H9 (cell line): ENCODE measurements at regions not wholly inside any gene's neighbourhood (a gene's known extent, or its start where the extent isn't known, plus 50 kb on each side); places are given as distances from the start of the nearest gene placed in this dataset.

Experiments used
- DNase-seq: peaks from one replicate; pipeline ENCODE4 v3.0.0-alpha.2; 2017
- H2AFZ ChIP-seq: one replicate; pipeline ENCODE4 v1.6.1; 2013; ENCODE audit warnings: mild to moderate bottlenecking, low read length, control low read depth, moderate library complexity
- H2AK5ac ChIP-seq: 2 replicates; pipeline ENCODE4 v1.6.1; 2013; ENCODE audit warnings: low read length, control low read depth, mixed read lengths; ENCODE audit not compliant: insufficient read length
- H2BK120ac ChIP-seq: one replicate; pipeline ENCODE4 v1.6.1; 2013; ENCODE audit warnings: low read depth, mild to moderate bottlenecking, low read length, control low read depth, inconsistent platforms; ENCODE audit not compliant: poor library complexity, severe bottlenecking
- H2BK12ac ChIP-seq: 2 replicates; pipeline ENCODE4 v1.6.1; 2013; ENCODE audit warnings: low read length, control low read depth, mixed read lengths, low read depth; ENCODE audit not compliant: insufficient read length
- H2BK15ac ChIP-seq: 2 replicates; pipeline ENCODE4 v1.6.1; 2013; ENCODE audit warnings: low read depth, low read length, control low read depth
- H2BK20ac ChIP-seq: one replicate; pipeline ENCODE4 v1.6.1; 2013; ENCODE audit warnings: low read depth, mild to moderate bottlenecking, low read length, control low read depth, inconsistent platforms; ENCODE audit not compliant: poor library complexity, severe bottlenecking
- H2BK5ac ChIP-seq: 2 replicates; pipeline ENCODE4 v1.6.1; 2013; ENCODE audit warnings: low read length, control low read depth, mixed read lengths; ENCODE audit not compliant: insufficient read length
- H3K14ac ChIP-seq: 2 replicates; pipeline ENCODE4 v1.6.1; 2013; ENCODE audit warnings: low read length, control low read depth; ENCODE audit not compliant: insufficient read depth
- H3K18ac ChIP-seq: 2 replicates; pipeline ENCODE4 v1.6.1; 2013; ENCODE audit warnings: low read depth, mild to moderate bottlenecking, mixed read lengths, low read length, control low read depth; ENCODE audit not compliant: insufficient read length
- H3K23ac ChIP-seq: 2 replicates; pipeline ENCODE4 v1.6.1; 2013; ENCODE audit warnings: low read length, control low read depth, mixed read lengths, low read depth; ENCODE audit not compliant: insufficient read length
- H3K23me2 ChIP-seq: 2 replicates; pipeline ENCODE4 v1.6.1; 2013; ENCODE audit warnings: low read depth, mild to moderate bottlenecking, mixed read lengths, low read length, control low read depth; ENCODE audit not compliant: insufficient read length, poor library complexity, severe bottlenecking
- H3K27ac ChIP-seq: 2 replicates; pipeline ENCODE4 v1.5.1; 2013; ENCODE audit warnings: low read length, control low read depth, mixed read lengths, low read depth; ENCODE audit not compliant: insufficient read length
- H3K27me3 ChIP-seq: 2 replicates; pipeline ENCODE4 v1.6.1; 2013; ENCODE audit warnings: low read length, control low read depth, inconsistent platforms; ENCODE audit not compliant: insufficient read depth
- H3K4ac ChIP-seq: 2 replicates; pipeline ENCODE4 v1.6.1; 2013; ENCODE audit warnings: low read depth, mild to moderate bottlenecking, control low read depth, inconsistent platforms, low read length, moderate library complexity
- H3K4me1 ChIP-seq: 2 replicates; pipeline ENCODE4 v1.6.1; 2013; ENCODE audit warnings: low read length, control low read depth, inconsistent platforms; ENCODE audit not compliant: insufficient read depth
- H3K4me2 ChIP-seq: 2 replicates; pipeline ENCODE4 v1.6.1; 2013; ENCODE audit warnings: low read length, control low read depth, mixed read lengths; ENCODE audit not compliant: insufficient read length, insufficient read depth
- H3K56ac ChIP-seq: 2 replicates; pipeline ENCODE4 v1.6.1; 2013; ENCODE audit warnings: low read depth, mild to moderate bottlenecking, mixed read lengths, low read length, control low read depth; ENCODE audit not compliant: insufficient read length
- H3K79me1 ChIP-seq: 2 replicates; pipeline ENCODE4 v1.6.1; 2013; ENCODE audit warnings: low read depth, mild to moderate bottlenecking, moderate library complexity, low read length, control low read depth, inconsistent platforms; ENCODE audit not compliant: insufficient read depth, poor library complexity, severe bottlenecking
- H3K79me2 ChIP-seq: 2 replicates; pipeline ENCODE4 v1.6.1; 2013; ENCODE audit warnings: low read length, control low read depth, inconsistent platforms; ENCODE audit not compliant: insufficient read depth
- H3K9ac ChIP-seq: 2 replicates; pipeline ENCODE4 v1.6.1; 2013; ENCODE audit warnings: low read length, control low read depth, mixed read lengths; ENCODE audit not compliant: insufficient read length; ENCODE audit errors: extremely low read depth
- H3K9me3 ChIP-seq: one replicate; pipeline ENCODE4 v1.6.1; 2013; ENCODE audit warnings: low read depth, low read length, inconsistent platforms; ENCODE audit not compliant: control insufficient read depth
- H3T11ph ChIP-seq: one replicate; pipeline ENCODE4 v1.6.1; 2013; ENCODE audit warnings: mild to moderate bottlenecking, low read length, control low read depth, inconsistent platforms
- H4K20me1 ChIP-seq: one replicate; pipeline ENCODE4 v1.6.1; 2013; ENCODE audit not compliant: control insufficient read depth, insufficient read length, insufficient read depth
- H4K5ac ChIP-seq: 2 replicates; pipeline ENCODE4 v1.6.1; 2013; ENCODE audit warnings: low read depth, mild to moderate bottlenecking, mixed read lengths, low read length, control low read depth; ENCODE audit not compliant: insufficient read length
- H4K8ac ChIP-seq: replicated peaks from 2 replicates; pipeline ENCODE4 v1.6.1; 2013; ENCODE audit warnings: low read length, control low read depth, mixed read lengths, low read depth; ENCODE audit not compliant: insufficient read length
- H4K91ac ChIP-seq: 2 replicates; pipeline ENCODE4 v1.6.1; 2013; ENCODE audit warnings: low read depth, mild to moderate bottlenecking, moderate library complexity, mixed read lengths, low read length, control low read depth; ENCODE audit not compliant: insufficient read length
- H3K27ac Mint-ChIP-seq, 3 experiments: 2 replicates in 2 of 3; 3 replicates in 1 of 3; pipeline ENCODE4 v1.8.0; 2020 to 2021; ENCODE audit warnings: mixed read lengths in 3 of 3, mild to moderate bottlenecking in 1 of 3, moderate library complexity in 1 of 3
- H3K27me3 Mint-ChIP-seq: 2 replicates; pipeline ENCODE4 v1.8.0; 2021; ENCODE audit warnings: low read depth, mild to moderate bottlenecking, moderate library complexity, mixed read lengths
- H3K36me3 Mint-ChIP-seq, 3 experiments: 2 replicates in 2 of 3; 3 replicates in 1 of 3; pipeline ENCODE4 v1.8.0; 2020 to 2021; ENCODE audit warnings: low read depth in 3 of 3, mixed read lengths in 3 of 3; ENCODE audit not compliant: insufficient read depth in 1 of 3
- H3K4me1 Mint-ChIP-seq, 2 experiments: 2 replicates each; pipeline ENCODE4 v1.8.0; 2020; ENCODE audit warnings: mixed read lengths in 2 of 2
- H3K4me3 Mint-ChIP-seq, 2 experiments: 2 replicates in 1 of 2; 3 replicates in 1 of 2; pipeline ENCODE4 v1.8.0; 2020 to 2021; ENCODE audit warnings: mild to moderate bottlenecking in 2 of 2, mixed read lengths in 2 of 2, moderate library complexity in 1 of 2
- H3K9me3 Mint-ChIP-seq, 2 experiments: 2 replicates in 1 of 2; 3 replicates in 1 of 2; pipeline ENCODE4 v1.8.0; 2020; ENCODE audit warnings: mild to moderate bottlenecking in 2 of 2, mixed read lengths in 2 of 2, moderate library complexity in 1 of 2
- WGBS: extraction: QIAGEN DNeasy Blood & Tissue Kit; methylation state at CpG from one replicate; pipeline ENCODE4 v1.1.7; 2013; ENCODE audit warnings: missing lambda C conversion rate, low lambda C conversion rate, mixed read lengths; ENCODE audit not compliant: insufficient read length; ENCODE audit errors: extremely low coverage; 5-methylcytosine and 5-hydroxymethylcytosine counted together
- TF ChIP-seq, protein P1 (sequence below): fragments of 200-600 bp; sonication (generic); conservative IDR thresholded peaks from 3 replicates; pipeline ENCODE4 v1.8.0; 2021; ENCODE audit warnings: antibody characterized with exemption, mild to moderate bottlenecking

DNA sequence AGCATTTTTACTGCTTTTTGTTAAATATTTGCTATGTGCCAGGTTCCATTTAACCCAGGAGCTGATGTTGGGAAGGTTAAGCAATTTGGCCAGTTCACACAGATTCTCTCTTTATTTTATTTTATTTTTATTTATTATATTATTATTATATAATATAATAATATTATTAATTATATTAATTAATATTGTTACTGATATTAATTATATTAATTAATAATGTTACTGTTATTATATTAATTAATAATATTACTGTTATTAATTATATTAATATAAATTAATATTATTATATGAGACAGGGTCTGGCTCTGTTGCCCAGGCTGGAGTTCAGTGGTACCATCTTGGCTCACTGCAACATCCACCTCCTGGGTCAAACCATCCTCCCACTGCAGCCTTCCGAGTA lies 593.0 kb upstream of the SGCD start:
- H3K4me2 ChIP-seq, result no peak overlapping the region
- H4K8ac ChIP-seq, result no peak overlapping the region
- no peaks in the 10 kb centered on the region for H3K9me3 ChIP-seq
- H3K14ac ChIP-seq, result no peak overlapping the region
- H3K23me2 ChIP-seq, result peaks cover 9% of the 10 kb centered on the region
- DNase-seq, result no peak
- no peaks in the 10 kb centered on the region for H3K79me2 ChIP-seq
- no peak overlapping the region for H3K4ac ChIP-seq
- H3K27me3 Mint-ChIP-seq, result peaks cover 92% of the 10 kb centered on the region
- H3K23ac ChIP-seq, result no peak overlapping the region
- H3K56ac ChIP-seq, result no peak overlapping the region
- H2AFZ ChIP-seq, result no peak overlapping the region
- no peak overlapping the region for H2AK5ac ChIP-seq
- peaks cover 25% of the 10 kb centered on the region for H3K27me3 ChIP-seq
- no peaks in the 10 kb centered on the region for H3K4me1 ChIP-seq
- no peaks in the 10 kb centered on the region for H3K9me3 Mint-ChIP-seq
- WGBS, result no CpG with 5 or more reads among the region's 1 CpG
- H3K4me1 Mint-ChIP-seq, result peaks cover 13 to 14% of the 10 kb centered on the region in 2 experiments
- no peak overlapping the region for H3K27ac Mint-ChIP-seq
- TF ChIP-seq, protein P1, sequence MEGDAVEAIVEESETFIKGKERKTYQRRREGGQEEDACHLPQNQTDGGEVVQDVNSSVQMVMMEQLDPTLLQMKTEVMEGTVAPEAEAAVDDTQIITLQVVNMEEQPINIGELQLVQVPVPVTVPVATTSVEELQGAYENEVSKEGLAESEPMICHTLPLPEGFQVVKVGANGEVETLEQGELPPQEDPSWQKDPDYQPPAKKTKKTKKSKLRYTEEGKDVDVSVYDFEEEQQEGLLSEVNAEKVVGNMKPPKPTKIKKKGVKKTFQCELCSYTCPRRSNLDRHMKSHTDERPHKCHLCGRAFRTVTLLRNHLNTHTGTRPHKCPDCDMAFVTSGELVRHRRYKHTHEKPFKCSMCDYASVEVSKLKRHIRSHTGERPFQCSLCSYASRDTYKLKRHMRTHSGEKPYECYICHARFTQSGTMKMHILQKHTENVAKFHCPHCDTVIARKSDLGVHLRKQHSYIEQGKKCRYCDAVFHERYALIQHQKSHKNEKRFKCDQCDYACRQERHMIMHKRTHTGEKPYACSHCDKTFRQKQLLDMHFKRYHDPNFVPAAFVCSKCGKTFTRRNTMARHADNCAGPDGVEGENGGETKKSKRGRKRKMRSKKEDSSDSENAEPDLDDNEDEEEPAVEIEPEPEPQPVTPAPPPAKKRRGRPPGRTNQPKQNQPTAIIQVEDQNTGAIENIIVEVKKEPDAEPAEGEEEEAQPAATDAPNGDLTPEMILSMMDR, result no peak
- no peaks in the 10 kb centered on the region for H4K20me1 ChIP-seq
- H2BK5ac ChIP-seq, result no peak overlapping the region
- H4K5ac ChIP-seq, result no peak overlapping the region
- H3K4me3 Mint-ChIP-seq, result no peak overlapping the region
- no peaks in the 10 kb centered on the region for H3K36me3 Mint-ChIP-seq
- H2BK20ac ChIP-seq, result no peak overlapping the region
- H2BK120ac ChIP-seq, result no peak overlapping the region
- no peak overlapping the region for H3T11ph ChIP-seq
- no peak overlapping the region for H2BK15ac ChIP-seq
- H3K18ac ChIP-seq, result no peak overlapping the region
- no peak overlapping the region for H2BK12ac ChIP-seq
- H3K79me1 ChIP-seq, result no peaks in the 10 kb centered on the region
- H3K27ac ChIP-seq, result no peak overlapping the region
- H3K9ac ChIP-seq, result no peak overlapping the region
- no peak overlapping the region for H4K91ac ChIP-seq
